PC-3 (cell line): ENCODE measurements at regions not wholly inside any gene's neighbourhood (a gene's known extent, or its start where the extent isn't known, plus 50 kb on each side); places are given as distances from the start of the nearest gene placed in this dataset.
"Not testable (repeated sequence)": the region's sequence is repeated elsewhere in the genome, so short reads cannot be mapped to it uniquely, and the experiment has no call there.

Experiments used
- ATAC-seq: fragments of 200-7000 bp; cut with Tn5 transposase; 2 replicates; pipeline ENCODE4 v1.9.1; 2020; ENCODE audit warnings: mild to moderate bottlenecking, moderate library complexity
- BruUV-seq: library from RNA; stranded (reverse); fragments of 400-500 nt; replicated peaks from 2 replicates; lab custom pipeline; 2021; lab: Mats Ljungman, UMichigan
- CTCF ChIA-PET: fragments of 300-600 bp; sonication (Branson Sonifier 250); formaldehyde crosslinking; loops from one replicate; lab custom pipeline; 2022; ENCODE audit warnings: antibody characterized with exemption; lab: Charles Lee
- POLR2A ChIA-PET: fragments of 300-600 bp; sonication (Branson Sonifier 250); formaldehyde crosslinking; loops from one replicate; lab custom pipeline; 2022; ENCODE audit warnings: antibody characterized with exemption; ENCODE audit not compliant: unreplicated experiment; lab: Charles Lee
- DNase-seq: peaks from one replicate; pipeline ENCODE4 v3.0.0-alpha.2; 2015
- H2AFZ ChIP-seq: fragments of 300-600 bp; sonication (generic); 2 replicates; pipeline ENCODE4 v1.6.0; 2016; ENCODE audit warnings: antibody characterized with exemption, low read length
- H3F3A ChIP-seq: fragments of 300-600 bp; sonication (generic); one replicate; pipeline ENCODE4 v1.6.0; 2017; ENCODE audit warnings: antibody characterized with exemption, low read length, control low read depth, mild to moderate bottlenecking; ENCODE audit not compliant: unreplicated experiment
- H3K27ac ChIP-seq: fragments of 300-600 bp; sonication (generic); 2 replicates; pipeline ENCODE4 v1.5.1; 2016; ENCODE audit warnings: mild to moderate bottlenecking, low read length
- H3K27me3 ChIP-seq: fragments of 300-600 bp; sonication (generic); 2 replicates; pipeline ENCODE4 v1.6.1; 2016; ENCODE audit warnings: low read length, mixed read lengths
- H3K36me3 ChIP-seq: fragments of 300-600 bp; sonication (generic); 2 replicates; pipeline ENCODE4 v1.6.1; 2016; ENCODE audit warnings: low read depth, mixed run types, low read length, mixed read lengths
- H3K4me1 ChIP-seq: fragments of 300-600 bp; sonication (generic); 2 replicates; pipeline ENCODE4 v1.5.1; 2016; ENCODE audit warnings: low read length; ENCODE audit not compliant: insufficient read depth
- H3K4me2 ChIP-seq: fragments of 300-600 bp; sonication (generic); 2 replicates; pipeline ENCODE4 v1.6.0; 2016; ENCODE audit warnings: low read length
- H3K4me3 ChIP-seq: fragments of 300-600 bp; sonication (generic); 2 replicates; pipeline ENCODE4 v1.5.1; 2016; ENCODE audit warnings: mild to moderate bottlenecking, low read length, mixed read lengths
- H3K79me2 ChIP-seq: fragments of 300-600 bp; sonication (generic); 2 replicates; pipeline ENCODE4 v1.6.1; 2017; ENCODE audit warnings: low read length, mixed read lengths
- H3K9ac ChIP-seq: fragments of 300-600 bp; sonication (generic); 2 replicates; pipeline ENCODE4 v1.6.0; 2016; ENCODE audit warnings: mild to moderate bottlenecking, low read length
- H3K9me2 ChIP-seq: fragments of 300-600 bp; sonication (generic); replicated peaks from 2 replicates; pipeline ENCODE4 v1.6.1; 2016; ENCODE audit warnings: mixed run types, low read length, mixed read lengths
- H3K9me3 ChIP-seq: fragments of 300-600 bp; sonication (generic); 2 replicates; pipeline ENCODE4 v1.6.1; 2016; ENCODE audit warnings: low read length, mixed read lengths
- H4K20me1 ChIP-seq: fragments of 300-600 bp; sonication (generic); 2 replicates; pipeline ENCODE4 v1.6.1; 2016; ENCODE audit warnings: low read length, mixed read lengths
- CTCF ChIP-seq: fragments of 300-600 bp; sonication (generic); conservative IDR thresholded peaks from 2 replicates; pipeline ENCODE4 v1.5.1; 2017; ENCODE audit warnings: antibody characterized with exemption, low read depth, mild to moderate bottlenecking, low read length
- EZH2 ChIP-seq: fragments of 300-600 bp; sonication (generic); IDR thresholded peaks from one replicate; pipeline ENCODE4 v1.6.1; 2017; ENCODE audit warnings: antibody characterized with exemption, mild to moderate bottlenecking, low read length; ENCODE audit not compliant: unreplicated experiment
- EZH2phosphoT487 ChIP-seq: fragments of 300-600 bp; sonication (generic); IDR thresholded peaks from 2 replicates; pipeline ENCODE4 v1.6.1; 2018; ENCODE audit warnings: mild to moderate bottlenecking, antibody characterized with exemption, low read length, borderline replicate concordance
- intact Hi-C: fragments of 100-400 bp; cut with micrococcal nuclease; formaldehyde crosslinking; loops from 2 replicates; pipeline ENCODE4 v1.9.0; 2023

GRCh38 chr16:17962726-17963125 lies 373.8 kb downstream of the NPIPA8 start:
- CTCF ChIA-PET, result no interaction called here
- no TSS peak for BruUV-seq

GRCh38 chr16:17961822-17962221 lies 374.7 kb downstream of the NPIPA8 start:
- H3K27me3 ChIP-seq, POLR2A ChIA-PET, BruUV-seq, H2AFZ ChIP-seq, CTCF ChIA-PET, H3K27ac ChIP-seq, H3K4me3 ChIP-seq, H3K9ac ChIP-seq, H3K79me2 ChIP-seq, intact Hi-C loops, H3K9me2 ChIP-seq, H3K36me3 ChIP-seq, DNase-seq, H3K4me1 ChIP-seq, ATAC-seq, H3K4me2 ChIP-seq, H3F3A ChIP-seq, H4K20me1 ChIP-seq, H3K9me3 ChIP-seq: not testable (repeated sequence)

More at GRCh38 chr16:17962726-17963125, 373.8 kb downstream of the NPIPA8 start:
- no peaks in the 10 kb centered on the region for H3K9me3 ChIP-seq
- H3K4me3 ChIP-seq, result no peak overlapping the region
- intact Hi-C loops, result no loop called here
- H3K9ac ChIP-seq, result no peak overlapping the region
- no peak overlapping the region for H3K4me2 ChIP-seq
- no peaks in the 10 kb centered on the region for H4K20me1 ChIP-seq
- no peak for DNase-seq
- H3K79me2 ChIP-seq, result no peaks in the 10 kb centered on the region
- no peak for TF ChIP-seq EZH2phosphoT487
- no peaks in the 10 kb centered on the region for H3F3A ChIP-seq
- H3K9me2 ChIP-seq, result no peaks in the 10 kb centered on the region
- H3K36me3 ChIP-seq, result no peaks in the 10 kb centered on the region
- no peak overlapping the region for H2AFZ ChIP-seq
- no peak overlapping the region for H3K27ac ChIP-seq
- no peaks in the 10 kb centered on the region for H3K4me1 ChIP-seq
- no peaks in the 10 kb centered on the region for H3K27me3 ChIP-seq
- ATAC-seq, result no peak
- POLR2A ChIA-PET, result no interaction called here

- Histone ChIP-seq H3K9ac (no peak overlapping the region), H3K9me2 (no peaks in the 10 kb centered on the region), H3K9me3 (no peaks in the 10 kb centered on the region), H3F3A (no peaks in the 10 kb centered on the region), H2AFZ (no peak overlapping the region), H3K27ac (no peak overlapping the region), H3K4me1 (no peaks in the 10 kb centered on the region), H3K27me3 (no peaks in the 10 kb centered on the region), H3K4me2 (no peak overlapping the region), H3K79me2 (no peaks in the 10 kb centered on the region), H4K20me1 (no peaks in the 10 kb centered on the region), H3K36me3 (no peaks in the 10 kb centered on the region), H3K4me3 (no peak overlapping the region)
- DNase-seq (no peak), ATAC-seq (no peak)
- no peak for TF ChIP-seq EZH2phosphoT487
- TF ChIP-seq CTCF, result no peak
- no peak for TF ChIP-seq EZH2
- intact Hi-C loops, result no loop called here
- ChIA-PET POLR2A (no interaction called here), CTCF (no interaction called here)
- BruUV-seq, result no TSS peak
Observed at GRCh38 chr16:17951378-17951777, 385.2 kb downstream of the NPIPA8 start.

GRCh38 chr16:17949982-17950250 lies 386.6 kb downstream of the NPIPA8 start:
- no peaks in the 10 kb centered on the region for H3K9me3 ChIP-seq
- TF ChIP-seq CTCF (no peak), EZH2phosphoT487 (no peak), EZH2 (no peak)
- H3K4me1 ChIP-seq, result no peaks in the 10 kb centered on the region
- H3K4me3 ChIP-seq, result no peak overlapping the region
- ChIA-PET POLR2A (no interaction called here), CTCF (no interaction called here)
- no peak overlapping the region for H3K27ac ChIP-seq
- no peak overlapping the region for H3K4me2 ChIP-seq
- H3K27me3 ChIP-seq, result no peaks in the 10 kb centered on the region
- H2AFZ ChIP-seq, result no peak overlapping the region
- intact Hi-C loops, result no loop called here
- H4K20me1 ChIP-seq, result no peaks in the 10 kb centered on the region
- H3K9ac ChIP-seq, result no peak overlapping the region
- H3K9me2 ChIP-seq, result no peaks in the 10 kb centered on the region
- no peaks in the 10 kb centered on the region for H3K36me3 ChIP-seq
- H3F3A ChIP-seq, result no peaks in the 10 kb centered on the region
- no peaks in the 10 kb centered on the region for H3K79me2 ChIP-seq
- no TSS peak for BruUV-seq
- ATAC-seq, result no peak
- no peak for DNase-seq
